WERI-Rb-1 (cell line): ENCODE measurements at regions not wholly inside any gene's neighbourhood (a gene's known extent, or its start where the extent isn't known, plus 50 kb on each side); places are given as distances from the start of the nearest gene placed in this dataset.

Source experiments
- DNase-seq: peaks from one replicate; pipeline ENCODE4 v3.0.0-alpha.2; 2020
- H3K27ac ChIP-seq: fragments of 250-450 bp; sonication (Bioruptor Pico); 2 replicates; pipeline ENCODE4 v1.5.1; 2020; ENCODE audit warnings: mild to moderate bottlenecking, moderate library complexity
- H3K27me3 ChIP-seq: fragments of 250-450 bp; sonication (Bioruptor Pico); 2 replicates; pipeline ENCODE4 v1.5.1; 2021; ENCODE audit warnings: mild to moderate bottlenecking, low read depth, moderate library complexity; ENCODE audit not compliant: insufficient read depth, severe bottlenecking
- H3K36me3 ChIP-seq: fragments of 250-450 bp; sonication (Bioruptor Pico); 2 replicates; pipeline ENCODE4 v1.5.1; 2020; ENCODE audit warnings: mild to moderate bottlenecking, moderate library complexity
- H3K4me3 ChIP-seq: 2 replicates; pipeline ENCODE4 v1.5.1; 2011; ENCODE audit warnings: low read depth, mild to moderate bottlenecking, control low read depth, low read length
- H3K9me3 ChIP-seq: fragments of 250-450 bp; sonication (Bioruptor Pico); 2 replicates; pipeline ENCODE4 v1.5.1; 2021; ENCODE audit warnings: mild to moderate bottlenecking, moderate library complexity; ENCODE audit not compliant: severe bottlenecking
- CTCF ChIP-seq: IDR thresholded peaks from 2 replicates; pipeline ENCODE4 v1.5.1; 2011; ENCODE audit warnings: low read depth, mild to moderate bottlenecking, control low read depth, inconsistent platforms, low read length

- Histone ChIP-seq H3K4me3 (no peak overlapping the region), H3K9me3 (no peaks in the 10 kb centered on the region), H3K27me3 (no peaks in the 10 kb centered on the region), H3K27ac (no peak overlapping the region), H3K36me3 (no peaks in the 10 kb centered on the region)
- TF ChIP-seq CTCF: no peak
- DNase-seq: no peak
These were observed 187.1 kb upstream of the DDI1 start for GRCh38 chr11:103849366-103849765.

- Histone ChIP-seq H3K36me3 (no peaks in the 10 kb centered on the region), H3K4me3 (no peak overlapping the region), H3K27ac (no peak overlapping the region), H3K27me3 (no peaks in the 10 kb centered on the region), H3K9me3 (no peaks in the 10 kb centered on the region)
- no peak for TF ChIP-seq CTCF
- no peak for DNase-seq
These were observed 185.8 kb upstream of the DDI1 start for GRCh38 chr11:103850419-103851165.

GRCh38 chr11:103851166-103851651 lies 185.2 kb upstream of the DDI1 start:
- no peak overlapping the region for H3K4me3 ChIP-seq
- H3K36me3 ChIP-seq: no peaks in the 10 kb centered on the region
- H3K27me3 ChIP-seq: no peaks in the 10 kb centered on the region
- DNase-seq: no peak
- TF ChIP-seq CTCF: no peak
- H3K9me3 ChIP-seq: no peaks in the 10 kb centered on the region
- no peak overlapping the region for H3K27ac ChIP-seq
